OCI-LY1 (cell line): ENCODE measurements at regions not wholly inside any gene's neighbourhood (a gene's known extent, or its start where the extent isn't known, plus 50 kb on each side); places are given as distances from the start of the nearest gene placed in this dataset.

Experiments
- H2AFZ ChIP-seq: fragments of 200-600 bp; sonication (generic), shearing (Covaris generic); 2 replicates; pipeline ENCODE4 v1.6.0; 2014; ENCODE audit warnings: antibody characterized with exemption, mild to moderate bottlenecking, low read length
- H3F3A ChIP-seq: fragments of 200-600 bp; sonication (generic), shearing (Covaris generic); 2 replicates; pipeline ENCODE4 v1.6.0; 2014; ENCODE audit warnings: mild to moderate bottlenecking, antibody characterized with exemption, low read length, moderate library complexity; ENCODE audit not compliant: insufficient read depth
- H3K27ac ChIP-seq: fragments of 200-600 bp; sonication (generic); 2 replicates; pipeline ENCODE4 v1.5.1; 2014; ENCODE audit warnings: low read length, mixed run types, mild to moderate bottlenecking, low read depth; ENCODE audit not compliant: poor library complexity, severe bottlenecking
- H3K27me3 ChIP-seq: fragments of 200-600 bp; sonication (generic); 2 replicates; pipeline ENCODE4 v1.6.0; 2014; ENCODE audit warnings: antibody characterized with exemption, mild to moderate bottlenecking, low read length, moderate library complexity; ENCODE audit not compliant: insufficient read depth
- H3K36me3 ChIP-seq: fragments of 200-600 bp; sonication (generic); 2 replicates; pipeline ENCODE4 v1.6.1; 2014; ENCODE audit warnings: mild to moderate bottlenecking, antibody characterized with exemption, low read length, moderate library complexity, mixed read lengths; ENCODE audit not compliant: insufficient read depth
- H3K4me1 ChIP-seq: fragments of 200-600 bp; sonication (generic); 2 replicates; pipeline ENCODE4 v1.5.1; 2014; ENCODE audit warnings: mild to moderate bottlenecking, low read length, moderate library complexity; ENCODE audit not compliant: insufficient read depth, severe bottlenecking
- H3K4me2 ChIP-seq: fragments of 200-600 bp; sonication (generic), shearing (Covaris generic); 2 replicates; pipeline ENCODE4 v1.6.1; 2014; ENCODE audit warnings: low read length
- H3K4me3 ChIP-seq: fragments of 200-600 bp; sonication (generic); 2 replicates; pipeline ENCODE4 v1.5.1; 2014; ENCODE audit warnings: low read length, low read depth, mild to moderate bottlenecking, mixed read lengths; ENCODE audit not compliant: poor library complexity, severe bottlenecking
- H3K79me2 ChIP-seq: fragments of 200-600 bp; shearing (Covaris generic); 2 replicates; pipeline ENCODE4 v1.6.1; 2016; ENCODE audit warnings: mixed run types, low read length, mixed read lengths; ENCODE audit not compliant: insufficient read depth
- H3K9ac ChIP-seq: fragments of 200-600 bp; sonication (generic), shearing (Covaris generic); 2 replicates; pipeline ENCODE4 v1.6.1; 2014; ENCODE audit warnings: mild to moderate bottlenecking, low read length, mixed read lengths
- H3K9me2 ChIP-seq: fragments of 200-600 bp; sonication (generic), shearing (Covaris generic); 2 replicates; pipeline ENCODE4 v1.6.1; 2014; ENCODE audit warnings: low read depth, mild to moderate bottlenecking, low read length, mixed read lengths
- H3K9me3 ChIP-seq: fragments of 200-600 bp; shearing (Covaris generic); 2 replicates; pipeline ENCODE4 v1.6.1; 2014; ENCODE audit warnings: low read length, mixed read lengths
- H4K20me1 ChIP-seq: fragments of 200-600 bp; sonication (generic), shearing (Covaris generic); 2 replicates; pipeline ENCODE4 v1.6.0; 2016; ENCODE audit warnings: mild to moderate bottlenecking, low read length; ENCODE audit not compliant: insufficient read depth
- EZH2 ChIP-seq: fragments of 200-600 bp; sonication (generic), shearing (Covaris generic); IDR thresholded peaks from 2 replicates; pipeline ENCODE4 v1.8.0; 2017; ENCODE audit warnings: borderline replicate concordance, mixed run types, mild to moderate bottlenecking, antibody characterized with exemption, low read length, moderate library complexity, mixed read lengths
- TF ChIP-seq, protein P1 (sequence below): fragments of 200-600 bp; sonication (generic), shearing (Covaris generic); IDR thresholded peaks from 2 replicates; pipeline ENCODE4 v1.5.1; 2017; ENCODE audit warnings: mild to moderate bottlenecking, antibody characterized with exemption, low read length, moderate library complexity, mixed read lengths

DNA sequence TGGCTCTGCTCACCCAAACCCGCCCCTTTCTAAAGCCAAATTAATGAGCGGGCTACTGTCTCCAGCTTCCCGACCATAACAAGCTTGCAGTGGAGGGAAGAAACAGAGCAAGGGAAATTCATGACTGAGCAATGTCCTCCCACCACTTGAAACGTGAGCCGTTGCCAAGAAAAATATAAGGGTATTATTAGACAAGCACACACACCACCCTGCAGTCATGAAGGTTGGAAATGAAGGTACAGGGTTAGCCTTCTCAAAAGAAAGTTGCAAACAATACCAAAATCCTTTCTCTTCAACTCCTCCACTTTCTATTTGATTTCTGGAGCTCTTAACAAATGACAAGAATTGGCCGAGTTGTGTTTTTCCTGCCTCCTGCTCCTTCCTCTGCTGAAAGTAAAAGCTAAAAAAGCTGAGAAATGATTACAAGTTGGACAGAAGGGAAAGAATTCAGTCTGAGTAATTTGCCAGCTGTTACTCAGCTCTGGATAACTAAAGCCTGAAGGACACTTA, 151.1 kb upstream of the B3GAT2 start:
- Histone ChIP-seq H3K27me3 (no peaks in the 10 kb centered on the region), H2AFZ (no peak overlapping the region), H3K4me2 (no peak overlapping the region), H3K9ac (no peak overlapping the region), H3K79me2 (no peaks in the 10 kb centered on the region), H3K27ac (no peak overlapping the region), H3K4me1 (no peaks in the 10 kb centered on the region), H3K9me3 (no peaks in the 10 kb centered on the region), H3K36me3 (no peaks in the 10 kb centered on the region), H3K9me2 (no peaks in the 10 kb centered on the region), H3F3A (no peaks in the 10 kb centered on the region), H4K20me1 (no peaks in the 10 kb centered on the region), H3K4me3 (no peak overlapping the region)
- no peak for TF ChIP-seq EZH2
- TF ChIP-seq, protein P1, sequence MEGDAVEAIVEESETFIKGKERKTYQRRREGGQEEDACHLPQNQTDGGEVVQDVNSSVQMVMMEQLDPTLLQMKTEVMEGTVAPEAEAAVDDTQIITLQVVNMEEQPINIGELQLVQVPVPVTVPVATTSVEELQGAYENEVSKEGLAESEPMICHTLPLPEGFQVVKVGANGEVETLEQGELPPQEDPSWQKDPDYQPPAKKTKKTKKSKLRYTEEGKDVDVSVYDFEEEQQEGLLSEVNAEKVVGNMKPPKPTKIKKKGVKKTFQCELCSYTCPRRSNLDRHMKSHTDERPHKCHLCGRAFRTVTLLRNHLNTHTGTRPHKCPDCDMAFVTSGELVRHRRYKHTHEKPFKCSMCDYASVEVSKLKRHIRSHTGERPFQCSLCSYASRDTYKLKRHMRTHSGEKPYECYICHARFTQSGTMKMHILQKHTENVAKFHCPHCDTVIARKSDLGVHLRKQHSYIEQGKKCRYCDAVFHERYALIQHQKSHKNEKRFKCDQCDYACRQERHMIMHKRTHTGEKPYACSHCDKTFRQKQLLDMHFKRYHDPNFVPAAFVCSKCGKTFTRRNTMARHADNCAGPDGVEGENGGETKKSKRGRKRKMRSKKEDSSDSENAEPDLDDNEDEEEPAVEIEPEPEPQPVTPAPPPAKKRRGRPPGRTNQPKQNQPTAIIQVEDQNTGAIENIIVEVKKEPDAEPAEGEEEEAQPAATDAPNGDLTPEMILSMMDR, result no peak

DNA sequence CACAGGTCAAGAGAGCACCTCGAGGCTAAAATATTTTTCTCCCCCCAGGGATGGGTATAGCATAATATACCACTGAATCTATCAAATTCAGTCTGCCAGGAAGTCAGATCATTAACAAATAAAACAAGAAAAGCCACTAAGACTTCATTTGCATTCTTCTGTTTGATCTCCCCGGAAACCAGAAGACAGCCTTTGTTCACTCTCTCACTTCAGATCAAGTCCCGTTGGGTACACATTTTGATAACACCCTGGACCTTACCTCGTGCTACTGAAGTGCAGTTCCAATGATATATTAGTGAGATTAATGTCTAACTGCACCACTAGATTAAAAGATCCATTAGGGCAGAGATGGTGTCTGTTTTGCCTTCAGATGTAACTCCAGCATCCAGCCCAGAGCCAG, 157.7 kb upstream of the B3GAT2 start:
- H3K27ac ChIP-seq, result no peak overlapping the region
- H4K20me1 ChIP-seq, result no peaks in the 10 kb centered on the region
- no peak overlapping the region for H3K9ac ChIP-seq
- no peak overlapping the region for H3K4me3 ChIP-seq
- H3F3A ChIP-seq, result no peaks in the 10 kb centered on the region
- H3K27me3 ChIP-seq, result no peaks in the 10 kb centered on the region
- no peaks in the 10 kb centered on the region for H3K9me2 ChIP-seq
- no peaks in the 10 kb centered on the region for H3K36me3 ChIP-seq
- H3K4me2 ChIP-seq, result no peak overlapping the region
- H3K9me3 ChIP-seq, result no peaks in the 10 kb centered on the region
- TF ChIP-seq EZH2, result no peak
- TF ChIP-seq, protein P1, result no peak
- no peak overlapping the region for H2AFZ ChIP-seq
- H3K4me1 ChIP-seq, result no peaks in the 10 kb centered on the region
- H3K79me2 ChIP-seq, result no peaks in the 10 kb centered on the region

DNA sequence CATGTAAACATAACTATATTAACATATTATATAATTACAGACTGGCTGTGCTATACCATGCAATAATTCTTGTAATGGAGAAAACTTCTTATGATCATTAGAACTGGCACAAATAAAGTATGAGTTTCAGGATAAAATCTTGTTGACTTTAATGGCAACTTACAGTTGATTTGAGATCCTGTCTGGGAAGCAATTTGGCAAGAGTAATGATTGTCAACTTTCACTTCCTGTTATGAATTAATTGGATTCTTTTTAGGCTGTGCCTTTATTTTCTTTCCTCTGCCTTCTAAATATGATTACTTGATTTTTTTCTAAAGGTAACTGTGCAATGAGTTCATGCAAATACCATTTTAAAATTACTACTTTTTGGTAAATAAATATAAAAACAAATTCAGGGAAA, 158.1 kb upstream of the B3GAT2 start:
- Histone ChIP-seq H3K9me3 (no peaks in the 10 kb centered on the region), H2AFZ (no peak overlapping the region)
- no peak for TF ChIP-seq EZH2
- TF ChIP-seq, protein P1, result no peak

More for the DNA sequence above, 158.1 kb upstream of the B3GAT2 start:
- H3K27me3 ChIP-seq, result no peaks in the 10 kb centered on the region
- no peak overlapping the region for H3K9ac ChIP-seq
- H3K9me2 ChIP-seq, result no peaks in the 10 kb centered on the region
- no peaks in the 10 kb centered on the region for H3F3A ChIP-seq
- H3K36me3 ChIP-seq, result no peaks in the 10 kb centered on the region
- no peaks in the 10 kb centered on the region for H3K79me2 ChIP-seq
- no peak overlapping the region for H3K27ac ChIP-seq
- H4K20me1 ChIP-seq, result no peaks in the 10 kb centered on the region
- H3K4me2 ChIP-seq, result no peak overlapping the region
- no peaks in the 10 kb centered on the region for H3K4me1 ChIP-seq
- H3K4me3 ChIP-seq, result no peak overlapping the region
